ENCODE measurements at regions not wholly inside any gene's neighbourhood (a gene's known extent, or its start where the extent isn't known, plus 50 kb on each side); places are given as distances from the start of the nearest gene placed in this dataset.

DNA sequence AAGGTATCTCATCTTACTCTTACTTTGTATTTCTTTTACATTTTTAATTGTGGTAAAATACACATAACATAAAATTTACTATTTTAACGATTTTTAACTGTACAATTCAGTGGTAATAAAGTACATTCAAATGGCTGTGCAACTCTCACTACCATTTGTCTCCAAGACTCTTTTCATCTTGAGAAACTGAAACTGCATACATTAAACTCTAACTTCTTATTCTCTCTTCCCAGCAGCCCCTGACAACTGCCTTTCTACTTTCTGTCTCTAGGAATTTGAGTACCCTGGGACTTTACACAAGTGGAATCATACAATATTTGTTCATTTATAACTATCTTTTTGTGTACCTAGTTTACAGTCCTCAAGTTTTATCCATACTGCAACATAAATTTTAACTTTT lies 725.8 kb upstream of the KIRREL3 start:
- CTCF ChIA-PET: no interaction called here

DNA sequence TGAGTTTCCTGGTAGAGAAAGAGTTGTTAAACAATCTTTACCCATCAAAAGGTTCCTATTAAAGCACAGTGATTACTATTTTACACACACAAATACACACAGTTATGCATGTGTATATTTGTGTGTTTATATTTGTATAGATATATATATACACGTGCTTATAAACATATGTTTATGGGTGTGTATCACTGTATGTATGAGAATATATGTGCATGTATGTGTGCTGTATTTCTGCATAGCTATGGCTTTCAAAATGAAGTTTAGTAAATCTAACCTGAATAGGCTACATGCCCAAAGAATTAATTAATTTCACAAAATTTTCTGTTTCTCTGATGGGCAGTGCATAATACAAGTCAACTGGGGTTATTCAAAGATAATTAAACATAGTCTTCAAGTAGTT lies 723.1 kb upstream of the KIRREL3 start:
- DNase-seq (ENCODE audit: low spot score) (no peak), ATAC-seq (no peak)
- no peaks in the 10 kb centered on the region for H3K4me1 Mint-ChIP-seq
- CTCF ChIA-PET: no interaction called here
- H3K9me3 Mint-ChIP-seq: peaks cover 3% of the 10 kb centered on the region; the same call in 1 of the 2 replicates
- H3K36me3 Mint-ChIP-seq: no peaks in the 10 kb centered on the region
- H3K27ac Mint-ChIP-seq: no peak overlapping the region
- no peaks in the 10 kb centered on the region for H3K27me3 Mint-ChIP-seq (ENCODE audit: low read depth)
- no peak overlapping the region for H3K4me3 Mint-ChIP-seq
- POLR2A ChIA-PET: no interaction called here
- TF ChIP-seq TP53 (CRISPR knock-in tag; IDR thresholded peaks at IDR 0.05) (no peak), NFYB (CRISPR knock-in tag; conservative IDR thresholded peaks at IDR 0.05; ENCODE audit: low read depth) (no peak), ZNF317 (CRISPR knock-in tag; IDR thresholded peaks at IDR 0.05; ENCODE audit: borderline replicate concordance, low read depth) (no peak), ZNF281 (CRISPR knock-in tag; IDR thresholded peaks at IDR 0.05) (no peak), EMX1 (CRISPR knock-in tag; IDR thresholded peaks at IDR 0.05) (no peak), ZBTB43 (CRISPR knock-in tag; IDR thresholded peaks at IDR 0.05) (no peak), ZNF121 (CRISPR knock-in tag; IDR thresholded peaks at IDR 0.05) (no peak), ZNF425 (CRISPR knock-in tag; conservative IDR thresholded peaks at IDR 0.05) (no peak), CBFB (CRISPR knock-in tag; IDR thresholded peaks at IDR 0.05; ENCODE audit: low read depth) (no peak), USF1 (CRISPR knock-in tag; IDR thresholded peaks at IDR 0.05) (no peak), ATF1 (CRISPR knock-in tag; IDR thresholded peaks at IDR 0.05) (no peak), GABPB1 (CRISPR knock-in tag; IDR thresholded peaks at IDR 0.05) (no peak), ZNF416 (CRISPR knock-in tag; IDR thresholded peaks at IDR 0.05) (no peak), SOX15 (CRISPR knock-in tag; IDR thresholded peaks at IDR 0.05) (no peak), RORB (CRISPR knock-in tag; IDR thresholded peaks at IDR 0.05) (no peak), MYBL2 (CRISPR knock-in tag; IDR thresholded peaks at IDR 0.05) (no peak)
- TF ChIP-seq, protein P1, sequence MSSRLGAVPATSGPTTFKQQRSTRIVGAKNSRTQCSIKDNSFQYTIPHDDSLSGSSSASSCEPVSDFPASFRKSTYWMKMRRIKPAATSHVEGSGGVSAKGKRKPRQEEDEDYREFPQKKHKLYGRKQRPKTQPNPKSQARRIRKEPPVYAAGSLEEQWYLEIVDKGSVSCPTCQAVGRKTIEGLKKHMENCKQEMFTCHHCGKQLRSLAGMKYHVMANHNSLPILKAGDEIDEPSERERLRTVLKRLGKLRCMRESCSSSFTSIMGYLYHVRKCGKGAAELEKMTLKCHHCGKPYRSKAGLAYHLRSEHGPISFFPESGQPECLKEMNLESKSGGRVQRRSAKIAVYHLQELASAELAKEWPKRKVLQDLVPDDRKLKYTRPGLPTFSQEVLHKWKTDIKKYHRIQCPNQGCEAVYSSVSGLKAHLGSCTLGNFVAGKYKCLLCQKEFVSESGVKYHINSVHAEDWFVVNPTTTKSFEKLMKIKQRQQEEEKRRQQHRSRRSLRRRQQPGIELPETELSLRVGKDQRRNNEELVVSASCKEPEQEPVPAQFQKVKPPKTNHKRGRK (CRISPR knock-in tag; IDR thresholded peaks at IDR 0.05; ENCODE audit: borderline replicate concordance): no peak

More for the DNA sequence above, 725.8 kb upstream of the KIRREL3 start:
- peaks cover 10% of the 10 kb centered on the region for H3K9me3 Mint-ChIP-seq
- no peaks in the 10 kb centered on the region for H3K27me3 Mint-ChIP-seq (ENCODE audit: low read depth)
- no peak overlapping the region for H3K4me3 Mint-ChIP-seq
- TF ChIP-seq MAX (CRISPR knock-in tag; IDR thresholded peaks at IDR 0.05) (no peak), ZNF138 (CRISPR knock-in tag; conservative IDR thresholded peaks at IDR 0.05) (no peak), ZNF263 (CRISPR knock-in tag; IDR thresholded peaks at IDR 0.05; ENCODE audit: low read depth) (no peak), SOX15 (CRISPR knock-in tag; IDR thresholded peaks at IDR 0.05) (no peak), FOXK1 (CRISPR knock-in tag; IDR thresholded peaks at IDR 0.05) (no peak), ZNF423 (CRISPR knock-in tag; IDR thresholded peaks at IDR 0.05) (no peak), SMAD3 (CRISPR knock-in tag; IDR thresholded peaks at IDR 0.05; ENCODE audit: borderline replicate concordance) (no peak), SMAD4 (CRISPR knock-in tag; IDR thresholded peaks at IDR 0.05) (no peak), ZNF121 (CRISPR knock-in tag; IDR thresholded peaks at IDR 0.05) (no peak), GTF2I (CRISPR knock-in tag; conservative IDR thresholded peaks at IDR 0.05) (no peak)
- TF ChIP-seq, protein P2, sequence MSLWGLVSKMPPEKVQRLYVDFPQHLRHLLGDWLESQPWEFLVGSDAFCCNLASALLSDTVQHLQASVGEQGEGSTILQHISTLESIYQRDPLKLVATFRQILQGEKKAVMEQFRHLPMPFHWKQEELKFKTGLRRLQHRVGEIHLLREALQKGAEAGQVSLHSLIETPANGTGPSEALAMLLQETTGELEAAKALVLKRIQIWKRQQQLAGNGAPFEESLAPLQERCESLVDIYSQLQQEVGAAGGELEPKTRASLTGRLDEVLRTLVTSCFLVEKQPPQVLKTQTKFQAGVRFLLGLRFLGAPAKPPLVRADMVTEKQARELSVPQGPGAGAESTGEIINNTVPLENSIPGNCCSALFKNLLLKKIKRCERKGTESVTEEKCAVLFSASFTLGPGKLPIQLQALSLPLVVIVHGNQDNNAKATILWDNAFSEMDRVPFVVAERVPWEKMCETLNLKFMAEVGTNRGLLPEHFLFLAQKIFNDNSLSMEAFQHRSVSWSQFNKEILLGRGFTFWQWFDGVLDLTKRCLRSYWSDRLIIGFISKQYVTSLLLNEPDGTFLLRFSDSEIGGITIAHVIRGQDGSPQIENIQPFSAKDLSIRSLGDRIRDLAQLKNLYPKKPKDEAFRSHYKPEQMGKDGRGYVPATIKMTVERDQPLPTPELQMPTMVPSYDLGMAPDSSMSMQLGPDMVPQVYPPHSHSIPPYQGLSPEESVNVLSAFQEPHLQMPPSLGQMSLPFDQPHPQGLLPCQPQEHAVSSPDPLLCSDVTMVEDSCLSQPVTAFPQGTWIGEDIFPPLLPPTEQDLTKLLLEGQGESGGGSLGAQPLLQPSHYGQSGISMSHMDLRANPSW (CRISPR knock-in tag; conservative IDR thresholded peaks at IDR 0.05; ENCODE audit: low read depth): no peak
- DNase-seq (ENCODE audit: low spot score) (no peak), ATAC-seq (no peak)
- H3K36me3 Mint-ChIP-seq: no peaks in the 10 kb centered on the region
- no peaks in the 10 kb centered on the region for H3K4me1 Mint-ChIP-seq
- no peak overlapping the region for H3K27ac Mint-ChIP-seq
- POLR2A ChIA-PET: no interaction called here

Measured in WTC11 (cell line).